H1 (cell line): ENCODE measurements at regions not wholly inside any gene's neighbourhood (a gene's known extent, or its start where the extent isn't known, plus 50 kb on each side); places are given as distances from the start of the nearest gene placed in this dataset.

Source experiments
- CTCF ChIA-PET: fragments of 300-600 bp; sonication (Branson Sonifier 250); formaldehyde crosslinking; loops from one replicate; lab custom pipeline; 2021; ENCODE audit not compliant: partially characterized antibody; lab: Charles Lee
- POLR2A ChIA-PET: fragments of 300-600 bp; sonication (Branson Sonifier 250); formaldehyde crosslinking; loops from one replicate; lab custom pipeline; 2021; ENCODE audit warnings: inconsistent platforms; ENCODE audit not compliant: partially characterized antibody; lab: Charles Lee
- DNase-seq, 2 experiments: peaks; one replicate each; pipeline versions ENCODE4 v3.0.0 to v3.0.0-alpha.2; 2010 to 2022; ENCODE audit warnings: low spot score in 2 of 2, low read depth in 1 of 2, mixed read lengths in 1 of 2
- FAIRE-seq: peaks from 2 replicates; lab custom pipeline; 2011; peaks lifted over from hg19 to GRCh38; lab: Jason Lieb, UNC
- H2AFZ ChIP-seq: 2 replicates; pipeline ENCODE4 v1.8.1; 2012; ENCODE audit warnings: low read length, inconsistent platforms
- H2AK5ac ChIP-seq: 2 replicates; pipeline ENCODE4 v1.6.1; 2013; ENCODE audit warnings: low read depth, low read length
- H2BK120ac ChIP-seq: replicated peaks from 2 replicates; pipeline ENCODE3; 2013; ENCODE audit warnings: low read depth, low read length, inconsistent platforms
- H2BK12ac ChIP-seq: 2 replicates; pipeline ENCODE4 v1.6.1; 2013; ENCODE audit warnings: low read depth, low read length
- H2BK15ac ChIP-seq: 2 replicates; pipeline ENCODE4 v1.6.1; 2013; ENCODE audit warnings: low read length
- H2BK20ac ChIP-seq: 2 replicates; pipeline ENCODE4 v1.6.1; 2013; ENCODE audit warnings: low read length
- H2BK5ac ChIP-seq: 2 replicates; pipeline ENCODE4 v1.6.1; 2013; ENCODE audit warnings: low read depth, low read length
- H3K14ac ChIP-seq: 2 replicates; pipeline ENCODE4 v1.6.1; 2013; ENCODE audit warnings: inconsistent platforms; ENCODE audit not compliant: insufficient read length
- H3K18ac ChIP-seq: 2 replicates; pipeline ENCODE4 v1.6.1; 2013; ENCODE audit warnings: low read length; ENCODE audit errors: extremely low read depth
- H3K23ac ChIP-seq: 2 replicates; pipeline ENCODE4 v1.6.1; 2013; ENCODE audit warnings: inconsistent platforms; ENCODE audit not compliant: insufficient read length
- H3K23me2 ChIP-seq: 2 replicates; pipeline ENCODE4 v1.6.1; 2013; ENCODE audit warnings: low read depth, low read length
- H3K27ac ChIP-seq: 2 replicates; pipeline ENCODE4 v1.6.1; 2011; ENCODE audit warnings: low read depth, low read length, inconsistent platforms
- H3K27me3 ChIP-seq, 4 experiments: replicated peaks in 1 of 4; 1 replicate in 1 of 4; 2 replicates in 3 of 4; pipeline versions ENCODE4 v1.6.1 to v1.8.1; 2011 to 2013; ENCODE audit warnings: low read length in 3 of 4, mild to moderate bottlenecking in 3 of 4, inconsistent platforms in 2 of 4, mixed read lengths in 2 of 4, moderate library complexity in 1 of 4; ENCODE audit not compliant: control insufficient read depth in 3 of 4, insufficient read depth in 3 of 4; ENCODE audit errors: extremely low read depth in 1 of 4
- H3K36me3 ChIP-seq, 4 experiments: 2 replicates each; pipeline versions ENCODE4 v1.6.1 to v1.8.1; 2011 to 2013; ENCODE audit warnings: mild to moderate bottlenecking in 4 of 4, low read length in 3 of 4, moderate library complexity in 2 of 4, control low read depth in 1 of 4, inconsistent platforms in 1 of 4; ENCODE audit not compliant: insufficient read depth in 4 of 4, control insufficient read depth in 2 of 4
- H3K4ac ChIP-seq: replicated peaks from 2 replicates; pipeline ENCODE3; 2013; ENCODE audit warnings: low read length, low read depth, mixed read lengths, inconsistent platforms; ENCODE audit not compliant: insufficient read length
- H3K4me1 ChIP-seq, 4 experiments: replicated peaks in 1 of 4; 1 replicate in 1 of 4; 2 replicates in 3 of 4; pipeline versions ENCODE4 v1.6.1 to v1.8.1; 2011 to 2013; ENCODE audit warnings: low read length in 3 of 4, inconsistent platforms in 2 of 4, mixed read lengths in 1 of 4; ENCODE audit not compliant: insufficient read depth in 4 of 4, control insufficient read depth in 3 of 4
- H3K4me2 ChIP-seq, 2 experiments: 2 replicates each; pipeline versions ENCODE4 v1.6.1 to v1.8.1; 2011 to 2013; ENCODE audit warnings: low read depth in 2 of 2, low read length in 2 of 2, control low read depth in 1 of 2, inconsistent platforms in 1 of 2, mild to moderate bottlenecking in 1 of 2; ENCODE audit not compliant: insufficient read depth in 1 of 2
- H3K4me3 ChIP-seq, 4 experiments: fragments of 200-600, 300-600 bp in 1 of 4; sonication (generic), shearing (Covaris generic), sonication (Bioruptor Twin) in 1 of 4; 2 replicates each; pipeline versions ENCODE4 v1.5.1 to v1.8.1; 2011 to 2016; ENCODE audit warnings: low read length in 4 of 4, low read depth in 3 of 4, control low read depth in 2 of 4, inconsistent platforms in 2 of 4, mild to moderate bottlenecking in 2 of 4, mixed read lengths in 1 of 4, moderate library complexity in 1 of 4; ENCODE audit not compliant: insufficient read depth in 2 of 4; ENCODE audit errors: extremely low read depth in 1 of 4
- H3K56ac ChIP-seq: replicated peaks from 2 replicates; pipeline ENCODE3; 2013; ENCODE audit warnings: low read depth, mild to moderate bottlenecking, mixed read lengths, low read length, inconsistent platforms; ENCODE audit not compliant: insufficient read length
- H3K79me1 ChIP-seq: 2 replicates; pipeline ENCODE4 v1.6.1; 2013; ENCODE audit warnings: low read depth, low read length, control low read depth
- H3K79me2 ChIP-seq, 2 experiments: 2 replicates each; pipeline versions ENCODE4 v1.6.1 to v1.8.1; 2012 to 2013; ENCODE audit warnings: low read length in 2 of 2, mild to moderate bottlenecking in 2 of 2, inconsistent platforms in 1 of 2; ENCODE audit not compliant: insufficient read depth in 2 of 2, control insufficient read depth in 1 of 2
- H3K9ac ChIP-seq, 4 experiments: replicated peaks in 1 of 4; 1 replicate in 1 of 4; 2 replicates in 3 of 4; pipeline versions ENCODE4 v1.6.1 to v1.8.1; 2011 to 2013; ENCODE audit warnings: low read depth in 3 of 4, low read length in 3 of 4, control low read depth in 2 of 4, mild to moderate bottlenecking in 2 of 4, moderate library complexity in 2 of 4, inconsistent platforms in 1 of 4; ENCODE audit errors: extremely low read depth in 1 of 4
- H3K9me3 ChIP-seq, 2 experiments: 2 replicates each; pipeline versions ENCODE4 v1.6.1 to v1.8.1; 2012 to 2013; ENCODE audit warnings: mild to moderate bottlenecking in 2 of 2, moderate library complexity in 2 of 2, control low read depth in 1 of 2, inconsistent platforms in 1 of 2, low read depth in 1 of 2, low read length in 1 of 2, mixed read lengths in 1 of 2; ENCODE audit not compliant: insufficient read depth in 2 of 2
- H4K20me1 ChIP-seq, 2 experiments: replicated peaks in 1 of 2; 2 replicates each; pipeline versions ENCODE3 to v1.8.1; 2011 to 2013; ENCODE audit warnings: inconsistent platforms in 2 of 2, low read length in 2 of 2, mild to moderate bottlenecking in 1 of 2; ENCODE audit not compliant: insufficient read depth in 2 of 2, control insufficient read depth in 1 of 2
- H4K5ac ChIP-seq: 2 replicates; pipeline ENCODE4 v1.6.1; 2013; ENCODE audit warnings: low read length, low read depth, mixed read lengths, inconsistent platforms; ENCODE audit not compliant: insufficient read length
- H4K8ac ChIP-seq: 2 replicates; pipeline ENCODE4 v1.8.0; 2013; ENCODE audit warnings: mild to moderate bottlenecking, moderate library complexity, low read length, inconsistent platforms; ENCODE audit not compliant: insufficient read depth; ENCODE audit errors: extremely low read depth
- H4K91ac ChIP-seq: replicated peaks from 2 replicates; pipeline ENCODE3; 2013; ENCODE audit warnings: low read length, mixed read lengths, inconsistent platforms; ENCODE audit not compliant: insufficient read length
- KDM1A ChIP-seq: fragments of 200-600, 300-600 bp; sonication (generic); IDR thresholded peaks from 2 replicates; pipeline ENCODE4 v1.7.1; 2016; ENCODE audit warnings: mild to moderate bottlenecking, low read length, borderline replicate concordance
- MAFK ChIP-seq: IDR thresholded peaks from 2 replicates; pipeline ENCODE4 v1.6.1; 2012; ENCODE audit warnings: low read depth, mild to moderate bottlenecking, improper control_type of control experiment, low read length
- POU5F1 ChIP-seq: IDR thresholded peaks from 2 replicates; pipeline ENCODE4 v1.6.1; 2011; ENCODE audit warnings: low read depth, mild to moderate bottlenecking, low read length, moderate library complexity
- WGBS, 2 experiments: shearing (Covaris generic) in 1 of 2; methylation state at CpG; one replicate each; pipeline versions ENCODE4 v1.1.6 to v1.1.7; 2013 to 2015; ENCODE audit warnings: low lambda C conversion rate in 2 of 2, mixed read lengths in 2 of 2, inconsistent platforms in 1 of 2, low coverage in 1 of 2, missing lambda C conversion rate in 1 of 2; ENCODE audit not compliant: insufficient replicate concordance in 2 of 2, insufficient coverage in 1 of 2, insufficient read length in 1 of 2; ENCODE audit errors: extremely low coverage in 1 of 2, missing lambda C conversion rate in 1 of 2; 5-methylcytosine and 5-hydroxymethylcytosine counted together
- TF ChIP-seq, protein P1 (sequence below), 3 experiments: IDR thresholded peaks; 1 replicate in 2 of 3; 2 replicates in 1 of 3; pipeline versions ENCODE4 v1.5.1 to v1.6.1; 2011; ENCODE audit warnings: low read length in 3 of 3, mild to moderate bottlenecking in 3 of 3, inconsistent platforms in 2 of 3, low read depth in 1 of 3, moderate library complexity in 1 of 3; ENCODE audit not compliant: insufficient read depth in 1 of 3; ENCODE audit errors: control extremely low read depth in 1 of 3
- TF ChIP-seq, protein P2 (sequence below): IDR thresholded peaks from 2 replicates; pipeline ENCODE4 v1.6.1; 2012; ENCODE audit warnings: inconsistent platforms

DNA sequence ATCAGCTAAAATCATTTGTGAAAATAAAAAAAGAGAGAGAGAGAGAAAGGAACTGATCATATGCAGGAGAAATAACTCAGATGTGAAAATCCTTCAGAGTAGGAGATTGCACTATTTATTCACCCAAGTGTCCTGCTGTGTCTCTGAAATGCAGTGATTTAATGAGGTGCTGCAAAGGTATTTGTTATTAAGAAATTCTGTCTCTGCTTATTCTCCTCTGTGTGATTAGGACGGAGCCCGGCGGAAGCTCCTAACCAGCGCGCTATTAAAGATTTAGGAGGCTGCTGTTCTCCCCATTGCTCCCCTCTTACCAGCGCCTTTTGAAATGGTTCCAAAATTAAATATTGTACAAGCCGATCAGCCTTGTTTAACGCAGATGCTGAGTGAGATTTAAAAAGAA, 528.3 kb downstream of the BUD13 start:
- Histone ChIP-seq H3K14ac (no peak overlapping the region), H3K4me2 (no peak overlapping the region), H2BK5ac (no peak overlapping the region), H3K9me3 (no peaks in the 10 kb centered on the region), H4K8ac (no peak overlapping the region), H2BK120ac (no peak overlapping the region), H3K4me1 (peaks cover 0 to 10% (median 2%) of the 10 kb centered on the region in 4 experiments; a peak in 3 of 7 replicates), H3K27ac (no peak overlapping the region), H3K9ac (no peak overlapping the region), H3K4me3 (no peak overlapping the region), H3K56ac (no peak overlapping the region), H3K18ac (no peak overlapping the region), H3K36me3 (no peaks in the 10 kb centered on the region), H3K27me3 (no peaks in the 10 kb centered on the region), H3K4ac (no peak overlapping the region), H2AK5ac (no peak overlapping the region), H2AFZ (no peak overlapping the region), H2BK12ac (no peak overlapping the region), H4K91ac (no peak overlapping the region), H3K23ac (no peak overlapping the region), H2BK20ac (no peak overlapping the region), H2BK15ac (no peak overlapping the region), H4K20me1 (no peaks in the 10 kb centered on the region), H3K79me1 (no peaks in the 10 kb centered on the region), H3K79me2 (no peaks in the 10 kb centered on the region), H4K5ac (no peak overlapping the region), H3K23me2 (no peaks in the 10 kb centered on the region; the same call in 1 of the 2 replicates)
- TF ChIP-seq POU5F1 (no peak), KDM1A (no peak), MAFK (no peak)
- TF ChIP-seq, protein P1, sequence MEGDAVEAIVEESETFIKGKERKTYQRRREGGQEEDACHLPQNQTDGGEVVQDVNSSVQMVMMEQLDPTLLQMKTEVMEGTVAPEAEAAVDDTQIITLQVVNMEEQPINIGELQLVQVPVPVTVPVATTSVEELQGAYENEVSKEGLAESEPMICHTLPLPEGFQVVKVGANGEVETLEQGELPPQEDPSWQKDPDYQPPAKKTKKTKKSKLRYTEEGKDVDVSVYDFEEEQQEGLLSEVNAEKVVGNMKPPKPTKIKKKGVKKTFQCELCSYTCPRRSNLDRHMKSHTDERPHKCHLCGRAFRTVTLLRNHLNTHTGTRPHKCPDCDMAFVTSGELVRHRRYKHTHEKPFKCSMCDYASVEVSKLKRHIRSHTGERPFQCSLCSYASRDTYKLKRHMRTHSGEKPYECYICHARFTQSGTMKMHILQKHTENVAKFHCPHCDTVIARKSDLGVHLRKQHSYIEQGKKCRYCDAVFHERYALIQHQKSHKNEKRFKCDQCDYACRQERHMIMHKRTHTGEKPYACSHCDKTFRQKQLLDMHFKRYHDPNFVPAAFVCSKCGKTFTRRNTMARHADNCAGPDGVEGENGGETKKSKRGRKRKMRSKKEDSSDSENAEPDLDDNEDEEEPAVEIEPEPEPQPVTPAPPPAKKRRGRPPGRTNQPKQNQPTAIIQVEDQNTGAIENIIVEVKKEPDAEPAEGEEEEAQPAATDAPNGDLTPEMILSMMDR (IDR thresholded peaks at IDR 0.05; ENCODE audit: control extremely low read depth in 1 of 3, insufficient read depth in 1 of 3, low read depth in 1 of 3, low read length in 3 of 3), result no peak
- TF ChIP-seq, protein P2, sequence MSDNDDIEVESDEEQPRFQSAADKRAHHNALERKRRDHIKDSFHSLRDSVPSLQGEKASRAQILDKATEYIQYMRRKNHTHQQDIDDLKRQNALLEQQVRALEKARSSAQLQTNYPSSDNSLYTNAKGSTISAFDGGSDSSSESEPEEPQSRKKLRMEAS, result no peak
- WGBS, 2 experiments, result 92% methylated on average over 8 of the region's 8 CpGs; no CpG with 5 or more reads in 1 of the 2 experiments
- ChIA-PET POLR2A (interaction anchor here (0.8 to 1.2 kb wide), 2 partner anchors 9 to 15 kb away, joined by 3 to 4 read pairs; no protein-coding TSS in a partner anchor), CTCF (interaction anchor here (0.8 to 3.2 kb wide), 7 partner anchors 9 to 50 kb away, joined by 3 to 16 read pairs (median 6); no protein-coding TSS in a partner anchor)
- no peak for DNase-seq
- no peak for FAIRE-seq
